Thoracic aorta (tissue), 2 donors: ENCODE measurements at regions not wholly inside any gene's neighbourhood (a gene's known extent, or its start where the extent isn't known, plus 50 kb on each side); places are given as distances from the start of the nearest gene placed in this dataset.
A peak's percentile ranks its signal among the peaks of the same experiment; 100 is the strongest.

Experiments
- ATAC-seq: fragments of 150-250 bp; one replicate; pipeline ENCODE4 v1.8.0; 2017; ENCODE audit warnings: low read depth; ENCODE audit not compliant: insufficient number of reproducible peaks, low FRiP score
- DNase-seq: peaks from one replicate; pipeline ENCODE4 v3.0.0-alpha.2; 2020; ENCODE audit warnings: low spot score
- H3K27ac ChIP-seq, 2 donors: fragments of 200-600 bp; sonication (generic); 1 replicate in 1 of 2; 2 replicates in 1 of 2; pipeline ENCODE4 v1.5.1; 2016; ENCODE audit warnings: mild to moderate bottlenecking in 2 of 2, moderate library complexity in 2 of 2
- H3K27me3 ChIP-seq: fragments of 200-600 bp; sonication (generic); replicated peaks from 2 replicates; pipeline ENCODE4 v1.6.0; 2016; ENCODE audit warnings: mild to moderate bottlenecking; ENCODE audit not compliant: insufficient read depth
- H3K36me3 ChIP-seq: fragments of 200-600 bp; sonication (generic); one replicate; pipeline ENCODE4 v1.5.1; 2016
- H3K4me1 ChIP-seq, 2 donors: fragments of 200-600 bp; sonication (generic); 1 replicate in 1 of 2; 2 replicates in 1 of 2; pipeline versions ENCODE4 v1.5.1 to v1.6.0; 2016; ENCODE audit warnings: low read depth in 2 of 2, mild to moderate bottlenecking in 1 of 2; ENCODE audit not compliant: control insufficient read depth in 1 of 2
- H3K4me3 ChIP-seq: fragments of 200-600 bp; sonication (generic); 2 replicates; pipeline ENCODE4 v1.5.1; 2016; ENCODE audit warnings: mild to moderate bottlenecking
- H3K9me3 ChIP-seq: fragments of 200-600 bp; sonication (generic); 2 replicates; pipeline ENCODE4 v1.5.1; 2016
- TF ChIP-seq, protein P1 (sequence below): fragments of 200-600 bp; sonication (generic); IDR thresholded peaks from one replicate; pipeline ENCODE4 v1.5.1; 2019; ENCODE audit warnings: antibody characterized with exemption

- DNase-seq (no peak), ATAC-seq (no peak)
- H3K9me3 ChIP-seq: no peaks in the 10 kb centered on the region
- H3K27me3 ChIP-seq: no peaks in the 10 kb centered on the region
- H3K4me1 ChIP-seq: peaks cover 17 to 74% of the 10 kb centered on the region in 2 donors
- H3K36me3 ChIP-seq: no peaks in the 10 kb centered on the region
- TF ChIP-seq, protein P1, sequence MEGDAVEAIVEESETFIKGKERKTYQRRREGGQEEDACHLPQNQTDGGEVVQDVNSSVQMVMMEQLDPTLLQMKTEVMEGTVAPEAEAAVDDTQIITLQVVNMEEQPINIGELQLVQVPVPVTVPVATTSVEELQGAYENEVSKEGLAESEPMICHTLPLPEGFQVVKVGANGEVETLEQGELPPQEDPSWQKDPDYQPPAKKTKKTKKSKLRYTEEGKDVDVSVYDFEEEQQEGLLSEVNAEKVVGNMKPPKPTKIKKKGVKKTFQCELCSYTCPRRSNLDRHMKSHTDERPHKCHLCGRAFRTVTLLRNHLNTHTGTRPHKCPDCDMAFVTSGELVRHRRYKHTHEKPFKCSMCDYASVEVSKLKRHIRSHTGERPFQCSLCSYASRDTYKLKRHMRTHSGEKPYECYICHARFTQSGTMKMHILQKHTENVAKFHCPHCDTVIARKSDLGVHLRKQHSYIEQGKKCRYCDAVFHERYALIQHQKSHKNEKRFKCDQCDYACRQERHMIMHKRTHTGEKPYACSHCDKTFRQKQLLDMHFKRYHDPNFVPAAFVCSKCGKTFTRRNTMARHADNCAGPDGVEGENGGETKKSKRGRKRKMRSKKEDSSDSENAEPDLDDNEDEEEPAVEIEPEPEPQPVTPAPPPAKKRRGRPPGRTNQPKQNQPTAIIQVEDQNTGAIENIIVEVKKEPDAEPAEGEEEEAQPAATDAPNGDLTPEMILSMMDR: no peak
- no peak overlapping the region for H3K4me3 ChIP-seq
- H3K27ac ChIP-seq: no peak overlapping the region
Measured at GRCh38 chr2:30367232-30368070, 79.6 kb upstream of the LCLAT1 start.

GRCh38 chr2:30368258-30368657, 78.8 kb upstream of the LCLAT1 start:
- peaks cover 14 to 76% of the 10 kb centered on the region in 2 donors for H3K4me1 ChIP-seq
- no peaks in the 10 kb centered on the region for H3K27me3 ChIP-seq
- no peak for ATAC-seq
- H3K36me3 ChIP-seq: no peaks in the 10 kb centered on the region
- TF ChIP-seq, protein P1: no peak
- no peak overlapping the region for H3K27ac ChIP-seq
- no peak overlapping the region for H3K4me3 ChIP-seq
- no peaks in the 10 kb centered on the region for H3K9me3 ChIP-seq
- DNase-seq: no peak

GRCh38 chr2:30371028-30371689, 75.9 kb upstream of the LCLAT1 start:
- no peak for DNase-seq
- ATAC-seq: no peak
- TF ChIP-seq, protein P1: no peak
- Histone ChIP-seq H3K36me3 (no peaks in the 10 kb centered on the region), H3K27me3 (no peaks in the 10 kb centered on the region), H3K9me3 (no peaks in the 10 kb centered on the region), H3K4me1 (peaks cover 12 to 63% of the 10 kb centered on the region in 2 donors), H3K27ac (peak overlapping the region; percentile 69 to 74), H3K4me3 (no peak overlapping the region)

DNA sequence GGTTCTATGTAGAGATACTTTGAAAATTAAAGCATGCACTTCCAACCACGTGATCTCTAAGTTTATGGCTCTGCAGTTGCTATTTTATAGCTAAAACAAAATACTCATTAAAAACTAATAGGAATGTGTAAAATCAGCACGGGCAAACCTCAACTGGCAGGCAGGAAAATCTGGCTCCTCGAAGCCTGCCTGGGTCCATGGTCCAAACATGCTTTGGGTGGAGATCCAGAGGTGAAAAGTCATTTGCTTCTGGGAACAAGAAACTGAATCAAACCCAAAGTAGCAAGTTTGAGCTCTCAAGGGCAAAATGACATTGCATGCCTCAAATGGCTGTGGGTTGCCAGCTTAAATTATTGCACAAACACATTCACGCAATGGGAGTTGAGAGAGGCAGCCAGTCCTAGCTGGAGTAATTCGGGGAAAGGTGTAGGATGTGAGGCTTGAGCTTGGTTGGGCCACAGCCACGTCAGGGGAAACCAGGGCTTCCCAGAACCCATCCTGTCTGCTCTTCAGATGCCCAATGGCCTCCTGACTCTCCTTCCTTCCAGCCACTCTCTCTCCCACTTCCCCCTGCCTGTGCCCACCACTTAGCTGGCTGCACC, 75.2 kb upstream of the LCLAT1 start:
- H3K27me3 ChIP-seq: no peaks in the 10 kb centered on the region
- no peak for DNase-seq
- no peaks in the 10 kb centered on the region for H3K36me3 ChIP-seq
- no peak overlapping the region for H3K4me3 ChIP-seq
- TF ChIP-seq, protein P1: no peak
- H3K9me3 ChIP-seq: no peaks in the 10 kb centered on the region
- H3K4me1 ChIP-seq: peaks cover 12 to 60% of the 10 kb centered on the region in 2 donors
- peak overlapping the region; percentile 69 to 74 for H3K27ac ChIP-seq
- ATAC-seq: no peak

DNA sequence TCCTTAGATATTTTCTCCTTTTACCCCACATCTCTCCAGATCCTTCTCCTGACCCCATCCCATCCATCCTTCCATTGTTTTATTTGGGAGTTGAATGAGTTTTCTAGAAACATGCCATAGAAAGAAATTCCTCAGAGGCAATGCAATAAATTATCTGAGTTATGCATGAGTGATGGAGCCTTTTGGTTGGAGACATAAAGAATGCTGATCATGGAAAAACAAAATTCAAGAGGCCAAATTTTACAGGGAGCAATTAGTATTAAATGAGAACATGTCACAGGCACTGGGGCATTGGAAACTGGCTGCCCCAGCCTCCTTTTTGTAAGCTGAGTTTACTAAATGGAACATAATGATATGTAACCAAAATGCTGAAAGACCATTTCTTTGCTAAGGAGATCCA, 74.2 kb upstream of the LCLAT1 start:
- Histone ChIP-seq H3K4me3 (no peak overlapping the region), H3K36me3 (no peaks in the 10 kb centered on the region), H3K27ac (peak overlapping the region; percentile 69 to 74), H3K4me1 (peaks cover 12 to 54% of the 10 kb centered on the region in 2 donors), H3K27me3 (no peaks in the 10 kb centered on the region), H3K9me3 (no peaks in the 10 kb centered on the region)
- DNase-seq (no peak), ATAC-seq (no peak)
- TF ChIP-seq, protein P1: no peak
